HG03045 (cell line): ENCODE measurements at regions not wholly inside any gene's neighbourhood (a gene's known extent, or its start where the extent isn't known, plus 50 kb on each side); places are given as distances from the start of the nearest gene placed in this dataset.
"Not testable (repeated sequence)": the region's sequence is repeated elsewhere in the genome, so short reads cannot be mapped to it uniquely, and the experiment has no call there.

ENCODE experiments used
- ATAC-seq: cut with Tn5 transposase; IDR thresholded peaks from one replicate; pipeline ENCODE4 v1.9.1; 2021; ENCODE audit warnings: mild to moderate bottlenecking, moderate library complexity; ENCODE audit not compliant: unreplicated experiment

GRCh38 chr12:114852976-114853529, 169.1 kb upstream of the TBX3 start:
- ATAC-seq, result no peak

GRCh38 chr12:114851981-114852380, 168.0 kb upstream of the TBX3 start:
- no peak for ATAC-seq

- no peak for ATAC-seq
These were observed 166.8 kb upstream of the TBX3 start for GRCh38 chr12:114850661-114851275.

- ATAC-seq, result no peak
These were observed 164.7 kb upstream of the TBX3 start for GRCh38 chr12:114848666-114849065.

- ATAC-seq, result no peak
These were observed 163.6 kb upstream of the TBX3 start for GRCh38 chr12:114847441-114848035.

GRCh38 chr12:114846771-114847170, 162.8 kb upstream of the TBX3 start:
- ATAC-seq, result no peak

GRCh38 chr12:114841557-114842251, 157.7 kb upstream of the TBX3 start:
- no peak for ATAC-seq

- no peak for ATAC-seq
These were observed 154.5 kb upstream of the TBX3 start for GRCh38 chr12:114838480-114838879.

GRCh38 chr12:114836609-114837008, 152.6 kb upstream of the TBX3 start:
- no peak for ATAC-seq

- ATAC-seq, result no peak
These were observed 151.1 kb upstream of the TBX3 start for GRCh38 chr12:114835031-114835430.

- ATAC-seq, result no peak
These were observed 150.6 kb upstream of the TBX3 start for GRCh38 chr12:114834621-114835020.

- no peak for ATAC-seq
These were observed 145.9 kb upstream of the TBX3 start for GRCh38 chr12:114829833-114830232.

GRCh38 chr12:114829244-114829643, 145.3 kb upstream of the TBX3 start:
- not testable (repeated sequence) for ATAC-seq

GRCh38 chr12:114827461-114827860, 143.5 kb upstream of the TBX3 start:
- ATAC-seq, result no peak

GRCh38 chr12:114826244-114826643, 142.3 kb upstream of the TBX3 start:
- ATAC-seq, result no peak

- ATAC-seq, result no peak
These were observed 139.7 kb upstream of the TBX3 start for GRCh38 chr12:114823724-114824123.

- no peak for ATAC-seq
These were observed 137.6 kb upstream of the TBX3 start for GRCh38 chr12:114821570-114821969.

GRCh38 chr12:114820796-114821195, 136.8 kb upstream of the TBX3 start:
- no peak for ATAC-seq

GRCh38 chr12:114817571-114818425, 133.8 kb upstream of the TBX3 start:
- ATAC-seq, result no peak

GRCh38 chr12:114815026-114815795, 131.2 kb upstream of the TBX3 start:
- no peak for ATAC-seq
